IPS-15b (cell line): ENCODE measurements at regions not wholly inside any gene's neighbourhood (a gene's known extent, or its start where the extent isn't known, plus 50 kb on each side); places are given as distances from the start of the nearest gene placed in this dataset.

Experiments used
- H3K27me3 ChIP-seq: one replicate; pipeline ENCODE4 v1.6.1; 2013; ENCODE audit warnings: low read length; ENCODE audit not compliant: control insufficient read depth, insufficient read depth
- H3K36me3 ChIP-seq: one replicate; pipeline ENCODE4 v1.6.1; 2013; ENCODE audit warnings: low read length; ENCODE audit not compliant: control insufficient read depth, insufficient read depth
- H3K4me1 ChIP-seq: one replicate; pipeline ENCODE4 v1.6.1; 2013; ENCODE audit warnings: mild to moderate bottlenecking, low read length; ENCODE audit not compliant: control insufficient read depth, insufficient read depth
- H3K4me3 ChIP-seq: one replicate; pipeline ENCODE4 v1.5.1; 2013; ENCODE audit warnings: low read depth, low read length
- H3K9ac ChIP-seq: one replicate; pipeline ENCODE4 v1.6.1; 2013; ENCODE audit warnings: low read depth, mild to moderate bottlenecking, low read length
- H3K9me3 ChIP-seq: one replicate; pipeline ENCODE4 v1.6.1; 2013; ENCODE audit warnings: mild to moderate bottlenecking, low read length; ENCODE audit not compliant: control insufficient read depth, insufficient read depth

DNA sequence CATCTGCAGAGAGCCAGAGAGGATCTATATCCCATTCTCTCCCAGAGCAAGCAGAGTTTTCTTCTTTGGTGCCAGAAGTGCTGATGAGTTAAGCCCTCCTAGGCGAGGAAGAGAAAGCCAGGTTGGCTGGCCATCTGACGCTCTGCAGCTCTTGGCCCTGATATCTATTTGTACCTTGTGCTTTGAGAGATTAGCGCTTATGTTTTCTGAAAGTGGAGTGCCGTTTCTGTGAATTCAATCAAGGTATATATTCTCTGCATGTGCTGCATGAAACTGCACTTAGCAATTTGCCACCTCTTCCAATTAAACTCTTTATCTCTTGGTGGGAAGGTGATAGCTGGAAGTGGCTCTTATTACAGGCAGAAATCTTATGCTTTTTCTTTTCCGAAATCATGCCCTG, 177.5 kb downstream of the LPIN1 start:
- Histone ChIP-seq H3K9ac (no peak overlapping the region), H3K36me3 (no peaks in the 10 kb centered on the region), H3K4me1 (no peaks in the 10 kb centered on the region), H3K9me3 (no peaks in the 10 kb centered on the region), H3K27me3 (no peaks in the 10 kb centered on the region), H3K4me3 (no peak overlapping the region)

DNA sequence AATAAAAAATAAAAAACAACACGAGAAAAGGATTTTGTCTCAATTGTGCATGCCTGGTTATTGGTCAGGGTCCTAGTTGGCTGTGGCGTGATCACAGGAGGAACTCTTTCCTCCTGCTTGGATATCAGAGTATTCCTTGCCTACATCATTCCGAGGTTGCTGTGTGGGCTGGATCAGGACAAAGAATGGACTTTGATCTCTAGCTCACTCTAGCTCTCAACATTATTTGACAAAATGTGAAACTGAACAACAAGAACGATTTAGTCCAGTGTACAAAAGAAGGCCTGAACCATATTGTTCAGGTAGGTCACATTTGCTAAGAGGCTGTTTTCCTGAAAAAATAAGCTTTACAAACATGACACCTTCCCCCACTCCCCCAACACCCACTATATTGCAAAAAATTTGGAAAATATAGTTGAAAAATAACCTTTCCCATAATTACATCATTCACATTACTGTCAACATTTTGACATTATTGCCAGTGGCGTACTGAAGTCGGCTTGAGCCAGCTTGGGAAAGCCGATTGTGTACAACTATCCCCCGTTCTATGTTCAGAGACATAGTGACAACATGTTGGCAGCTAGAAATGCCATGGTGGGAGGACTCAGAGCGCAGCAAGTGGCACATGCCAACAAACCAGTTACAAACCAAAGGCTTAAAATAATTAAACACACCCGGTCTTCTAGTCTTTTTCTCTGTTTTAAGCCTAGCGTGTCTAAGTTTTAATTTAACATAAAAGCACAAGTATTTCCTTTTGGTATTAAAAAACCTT, 179.0 kb downstream of the LPIN1 start:
- Histone ChIP-seq H3K36me3 (no peaks in the 10 kb centered on the region), H3K4me3 (no peak overlapping the region), H3K9me3 (no peaks in the 10 kb centered on the region), H3K27me3 (no peaks in the 10 kb centered on the region), H3K4me1 (no peaks in the 10 kb centered on the region), H3K9ac (no peak overlapping the region)

DNA sequence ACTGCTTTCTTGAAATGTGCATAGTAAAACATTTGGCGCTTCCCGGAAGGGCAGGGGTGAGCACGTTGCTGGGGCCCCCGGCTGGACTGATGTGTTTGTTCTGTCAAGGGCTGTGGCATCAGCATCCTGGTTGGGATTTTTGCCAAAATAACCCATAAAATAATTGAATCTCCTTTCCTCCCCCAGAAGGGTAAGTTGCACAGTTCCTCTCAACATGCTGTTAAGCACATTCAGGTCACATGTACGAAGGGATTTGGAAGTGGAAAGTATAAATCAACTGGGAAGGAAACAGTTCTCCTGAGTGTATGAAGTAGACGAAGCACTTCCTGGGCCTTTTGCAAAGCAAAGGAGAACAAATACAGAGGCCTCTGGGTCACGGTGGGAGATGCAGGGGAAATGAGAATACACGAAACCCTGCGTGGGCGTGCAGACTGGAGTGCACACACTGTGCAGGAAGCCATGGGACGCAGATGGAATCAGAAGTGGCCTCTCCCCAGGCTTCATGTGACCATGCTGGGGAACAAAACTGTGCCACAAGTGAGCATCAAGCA, 183.9 kb downstream of the LPIN1 start:
- Histone ChIP-seq H3K4me3 (no peak overlapping the region), H3K4me1 (no peaks in the 10 kb centered on the region), H3K9me3 (no peaks in the 10 kb centered on the region), H3K9ac (no peak overlapping the region), H3K36me3 (no peaks in the 10 kb centered on the region), H3K27me3 (no peaks in the 10 kb centered on the region)

- no peaks in the 10 kb centered on the region for H3K4me1 ChIP-seq
- no peak overlapping the region for H3K4me3 ChIP-seq
- H3K36me3 ChIP-seq, result no peaks in the 10 kb centered on the region
- H3K9ac ChIP-seq, result no peak overlapping the region
- no peaks in the 10 kb centered on the region for H3K9me3 ChIP-seq
- no peaks in the 10 kb centered on the region for H3K27me3 ChIP-seq
These were observed 185.6 kb downstream of the LPIN1 start for GRCh38 chr2:11932048-11932512.

- no peaks in the 10 kb centered on the region for H3K4me1 ChIP-seq
- H3K27me3 ChIP-seq, result no peaks in the 10 kb centered on the region
- no peak overlapping the region for H3K9ac ChIP-seq
- H3K4me3 ChIP-seq, result no peak overlapping the region
- no peaks in the 10 kb centered on the region for H3K9me3 ChIP-seq
- H3K36me3 ChIP-seq, result no peaks in the 10 kb centered on the region
These were observed 186.5 kb downstream of the LPIN1 start for GRCh38 chr2:11932962-11933361.

GRCh38 chr2:11933854-11934253, 187.4 kb downstream of the LPIN1 start:
- no peaks in the 10 kb centered on the region for H3K27me3 ChIP-seq
- no peak overlapping the region for H3K4me3 ChIP-seq
- no peaks in the 10 kb centered on the region for H3K4me1 ChIP-seq
- H3K9me3 ChIP-seq, result no peaks in the 10 kb centered on the region
- H3K36me3 ChIP-seq, result no peaks in the 10 kb centered on the region
- H3K9ac ChIP-seq, result no peak overlapping the region

- H3K9me3 ChIP-seq, result no peaks in the 10 kb centered on the region
- no peak overlapping the region for H3K4me3 ChIP-seq
- no peak overlapping the region for H3K9ac ChIP-seq
- H3K4me1 ChIP-seq, result no peaks in the 10 kb centered on the region
- H3K27me3 ChIP-seq, result no peaks in the 10 kb centered on the region
- H3K36me3 ChIP-seq, result no peaks in the 10 kb centered on the region
These were observed 190.3 kb downstream of the LPIN1 start for GRCh38 chr2:11936761-11937160.

DNA sequence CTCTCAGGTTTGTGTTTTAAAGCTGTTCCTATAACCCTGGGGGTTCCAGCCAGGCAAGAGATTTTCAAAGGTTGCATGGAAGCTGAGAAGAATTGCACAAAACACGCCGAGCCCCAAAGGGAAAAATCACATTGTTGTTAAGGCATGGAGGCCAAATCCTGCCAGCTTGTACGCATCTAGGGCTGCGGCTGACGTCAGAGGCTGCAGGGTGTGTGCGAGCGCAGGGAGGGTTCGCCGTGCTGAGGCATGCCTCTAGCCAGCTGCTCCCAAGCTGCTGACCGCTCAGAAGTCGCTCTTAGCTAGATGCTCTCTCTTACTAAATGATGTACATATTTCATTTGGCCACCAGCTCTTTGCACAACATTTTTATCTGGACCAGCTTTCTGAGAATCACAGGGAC, 191.8 kb downstream of the LPIN1 start:
- no peaks in the 10 kb centered on the region for H3K27me3 ChIP-seq

GRCh38 chr2:11939523-11939922, 193.1 kb downstream of the LPIN1 start:
- Histone ChIP-seq H3K4me3 (no peak overlapping the region), H3K4me1 (no peaks in the 10 kb centered on the region)

More for the DNA sequence above, 191.8 kb downstream of the LPIN1 start:
- H3K36me3 ChIP-seq, result no peaks in the 10 kb centered on the region
- H3K4me3 ChIP-seq, result no peak overlapping the region
- H3K9ac ChIP-seq, result no peak overlapping the region
- H3K4me1 ChIP-seq, result no peaks in the 10 kb centered on the region
- H3K9me3 ChIP-seq, result no peaks in the 10 kb centered on the region

DNA sequence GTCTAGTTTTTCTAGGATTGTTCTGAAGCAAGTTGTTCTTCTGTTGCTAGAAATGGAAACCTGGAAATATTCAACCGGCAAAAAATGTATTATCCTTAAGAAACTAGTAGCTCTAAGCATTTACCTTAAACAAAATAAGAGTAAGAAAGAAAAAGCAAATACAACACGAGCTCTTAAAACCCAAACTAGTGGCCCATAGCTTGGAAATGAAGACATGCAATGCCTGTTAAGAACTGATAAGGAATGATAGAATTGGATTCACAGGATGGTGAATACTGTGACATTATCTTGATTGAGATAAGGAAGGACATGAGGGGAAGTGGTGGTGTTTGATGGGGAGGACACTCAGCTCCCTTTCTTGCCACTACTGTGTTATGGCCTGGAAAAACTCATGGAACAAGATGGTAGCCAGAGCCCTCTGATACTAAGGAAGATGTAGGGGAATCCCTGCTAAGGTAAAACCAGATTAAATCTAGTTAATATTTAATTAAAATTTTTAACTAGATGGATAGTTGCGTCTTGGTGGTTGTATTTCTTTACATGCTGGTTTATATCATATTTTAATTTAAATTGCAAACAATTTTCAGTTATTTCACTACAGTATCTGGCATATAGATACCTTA, 193.8 kb downstream of the LPIN1 start:
- Histone ChIP-seq H3K4me3 (no peak overlapping the region), H3K27me3 (no peaks in the 10 kb centered on the region), H3K9ac (no peak overlapping the region), H3K4me1 (no peaks in the 10 kb centered on the region), H3K9me3 (no peaks in the 10 kb centered on the region), H3K36me3 (no peaks in the 10 kb centered on the region)

More at GRCh38 chr2:11939523-11939922, 193.1 kb downstream of the LPIN1 start:
- Histone ChIP-seq H3K9me3 (no peaks in the 10 kb centered on the region), H3K27me3 (no peaks in the 10 kb centered on the region), H3K36me3 (no peaks in the 10 kb centered on the region), H3K9ac (no peak overlapping the region)

GRCh38 chr2:11940799-11941198, 194.4 kb downstream of the LPIN1 start:
- Histone ChIP-seq H3K9me3 (no peaks in the 10 kb centered on the region), H3K36me3 (no peaks in the 10 kb centered on the region), H3K9ac (no peak overlapping the region), H3K27me3 (no peaks in the 10 kb centered on the region), H3K4me3 (no peak overlapping the region), H3K4me1 (no peaks in the 10 kb centered on the region)
